COR-L47 (cell line): ENCODE measurements at regions not wholly inside any gene's neighbourhood (a gene's known extent, or its start where the extent isn't known, plus 50 kb on each side); places are given as distances from the start of the nearest gene placed in this dataset.

Experiments
- DNase-seq: peaks from one replicate; lab custom pipeline; 2025; lab: John Stamatoyannopoulos, UW

- no peak for DNase-seq
Observed at GRCh38 chr13:59545007-59545406, 618.7 kb downstream of the DIAPH3 start.

GRCh38 chr13:59546178-59546577 is 617.5 kb downstream of the DIAPH3 start:
- no peak for DNase-seq

- DNase-seq = no peak
Observed at GRCh38 chr13:59547950-59548349, 615.8 kb downstream of the DIAPH3 start.

- DNase-seq = no peak
Observed at GRCh38 chr13:59562924-59563323, 600.8 kb downstream of the DIAPH3 start.

GRCh38 chr13:59566561-59566960 is 597.2 kb downstream of the DIAPH3 start:
- DNase-seq = no peak

GRCh38 chr13:59568306-59568705 is 595.4 kb downstream of the DIAPH3 start:
- no peak for DNase-seq

GRCh38 chr13:59570204-59570603 is 593.5 kb downstream of the DIAPH3 start:
- DNase-seq = no peak

GRCh38 chr13:59584101-59584500 is 579.6 kb downstream of the DIAPH3 start:
- no peak for DNase-seq

GRCh38 chr13:59584761-59585670 is 578.7 kb downstream of the DIAPH3 start:
- no peak for DNase-seq

GRCh38 chr13:59587030-59587429 is 576.7 kb downstream of the DIAPH3 start:
- DNase-seq = no peak

GRCh38 chr13:59587971-59588716 is 575.6 kb downstream of the DIAPH3 start:
- DNase-seq = no peak

GRCh38 chr13:59588717-59589067 is 575.0 kb downstream of the DIAPH3 start:
- no peak for DNase-seq

GRCh38 chr13:59601993-59602392 is 561.7 kb downstream of the DIAPH3 start:
- no peak for DNase-seq

GRCh38 chr13:59603646-59604045 is 560.1 kb downstream of the DIAPH3 start:
- no peak for DNase-seq

- no peak for DNase-seq
Observed at GRCh38 chr13:59607172-59607571, 556.6 kb downstream of the DIAPH3 start.

GRCh38 chr13:59607780-59608233 is 555.9 kb downstream of the DIAPH3 start:
- no peak for DNase-seq

- no peak for DNase-seq
Observed at GRCh38 chr13:59609421-59609820, 554.3 kb downstream of the DIAPH3 start.
